GM23338 (cell line): ENCODE measurements at regions not wholly inside any gene's neighbourhood (a gene's known extent, or its start where the extent isn't known, plus 50 kb on each side); places are given as distances from the start of the nearest gene placed in this dataset.

ENCODE experiments used
- ATAC-seq: fragments of 200-7000 bp; cut with Tn5 transposase; 3 replicates; pipeline ENCODE4 v1.9.1; 2020
- DNase-seq: peaks from one replicate; pipeline ENCODE4 v3.0.0-alpha.2; 2015; ENCODE audit warnings: low spot score
- H2AFZ ChIP-seq: fragments of 200-600 bp; sonication (generic); 2 replicates; pipeline ENCODE4 v1.8.0; 2016; ENCODE audit warnings: antibody characterized with exemption, mild to moderate bottlenecking, moderate library complexity
- H3F3A ChIP-seq: fragments of 200-600 bp; sonication (generic); replicated peaks from 2 replicates; pipeline ENCODE4 v1.8.0; 2017; ENCODE audit warnings: antibody characterized with exemption, mixed run types, low read depth
- H3K27ac ChIP-seq: fragments of 200-600 bp; sonication (generic); 2 replicates; pipeline ENCODE4 v1.6.1; 2016; ENCODE audit warnings: low read depth
- H3K27me3 ChIP-seq: fragments of 200-600 bp; sonication (generic); 2 replicates; pipeline ENCODE4 v1.8.0; 2016; ENCODE audit warnings: mild to moderate bottlenecking, mixed run types, moderate library complexity; ENCODE audit not compliant: insufficient read depth
- H3K36me3 ChIP-seq: fragments of 200-600 bp; sonication (generic); 2 replicates; pipeline ENCODE4 v1.8.0; 2016; ENCODE audit warnings: mild to moderate bottlenecking; ENCODE audit not compliant: insufficient read depth
- H3K4me1 ChIP-seq: fragments of 200-600 bp; sonication (generic); 2 replicates; pipeline ENCODE4 v1.8.0; 2016; ENCODE audit warnings: mild to moderate bottlenecking, moderate library complexity; ENCODE audit not compliant: insufficient read depth
- H3K4me2 ChIP-seq: fragments of 200-600 bp; sonication (generic); 2 replicates; pipeline ENCODE4 v1.7.1; 2017; ENCODE audit warnings: mixed run types
- H3K4me3 ChIP-seq: fragments of 200-600 bp; sonication (generic); 2 replicates; pipeline ENCODE4 v1.6.1; 2016; ENCODE audit warnings: mixed run types
- H3K79me2 ChIP-seq: fragments of 200-600 bp; sonication (generic); replicated peaks from 2 replicates; pipeline ENCODE4 v1.8.0; 2017; ENCODE audit warnings: mild to moderate bottlenecking; ENCODE audit not compliant: insufficient read depth
- H3K9me2 ChIP-seq: fragments of 200-600 bp; sonication (generic); 2 replicates; pipeline ENCODE4 v1.8.0; 2017; ENCODE audit not compliant: insufficient read depth
- H4K20me1 ChIP-seq: fragments of 200-600 bp; sonication (generic); replicated peaks from 2 replicates; pipeline ENCODE4 v1.8.0; 2017; ENCODE audit warnings: mild to moderate bottlenecking; ENCODE audit not compliant: insufficient read depth
- H3K27ac Mint-ChIP-seq: 2 replicates; pipeline ENCODE4 v1.8.0; 2020; ENCODE audit warnings: inconsistent platforms, mild to moderate bottlenecking, moderate library complexity, mixed read lengths
- H3K27me3 Mint-ChIP-seq: 3 replicates; pipeline ENCODE4 v1.8.0; 2022; ENCODE audit warnings: low read depth, mild to moderate bottlenecking, moderate library complexity, mixed read lengths, inconsistent platforms; ENCODE audit not compliant: insufficient read depth, poor library complexity
- H3K36me3 Mint-ChIP-seq: 3 replicates; pipeline ENCODE4 v1.8.0; 2021; ENCODE audit warnings: low read depth, mild to moderate bottlenecking, inconsistent platforms, moderate library complexity, mixed read lengths
- H3K4me1 Mint-ChIP-seq: 3 replicates; pipeline ENCODE4 v1.8.0; 2020; ENCODE audit warnings: mild to moderate bottlenecking, inconsistent platforms, mixed read lengths
- H3K4me3 Mint-ChIP-seq: 3 replicates; pipeline ENCODE4 v1.8.0; 2021; ENCODE audit warnings: moderate library complexity, mild to moderate bottlenecking, inconsistent platforms, mixed read lengths
- H3K9me3 Mint-ChIP-seq: 3 replicates; pipeline ENCODE4 v1.8.0; 2020; ENCODE audit warnings: moderate library complexity, mild to moderate bottlenecking, inconsistent platforms, mixed read lengths
- CREB1 ChIP-seq: fragments of 250-450 bp; sonication (Bioruptor Pico); IDR thresholded peaks from 2 replicates; pipeline ENCODE4 v1.5.0; 2020; ENCODE audit warnings: low read depth, mild to moderate bottlenecking, moderate library complexity
- EZH2phosphoT487 ChIP-seq: fragments of 200-600 bp; sonication (generic); IDR thresholded peaks from one replicate; pipeline ENCODE4 v1.8.1; 2018; ENCODE audit warnings: antibody characterized with exemption; ENCODE audit not compliant: unreplicated experiment
- JUNB ChIP-seq: IDR thresholded peaks from one replicate; pipeline ENCODE4 v1.6.1; 2016; ENCODE audit warnings: antibody characterized with exemption; ENCODE audit not compliant: unreplicated experiment
- NANOG ChIP-seq: IDR thresholded peaks from 2 replicates; pipeline ENCODE4 v1.6.1; 2016; ENCODE audit warnings: antibody characterized with exemption, borderline replicate concordance
- POLR2AphosphoS5 ChIP-seq: IDR thresholded peaks from 2 replicates; pipeline ENCODE4 v1.6.1; 2016; ENCODE audit warnings: antibody characterized with exemption, low read depth
- STAT1 ChIP-seq: IDR thresholded peaks from one replicate; pipeline ENCODE4 v1.6.1; 2016; ENCODE audit warnings: antibody characterized with exemption; ENCODE audit not compliant: unreplicated experiment
- ZNF331 ChIP-seq: fragments of 250-450 bp; sonication (Bioruptor Pico); IDR thresholded peaks from 2 replicates; pipeline ENCODE4 v1.5.0; 2020; ENCODE audit warnings: low read depth, mild to moderate bottlenecking, moderate library complexity
- TF ChIP-seq, protein P1 (sequence below): IDR thresholded peaks from 2 replicates; pipeline ENCODE4 v1.6.1; 2016; ENCODE audit warnings: antibody characterized with exemption
- TF ChIP-seq, protein P2 (sequence below), 2 experiments: fragments of 200-600 bp in 1 of 2; sonication (generic) in 1 of 2; conservative IDR thresholded peaks; 2 replicates each; pipeline versions ENCODE4 v1.5.1 to v1.6.1; 2016 to 2017; ENCODE audit warnings: antibody characterized with exemption in 2 of 2, low read depth in 2 of 2, mild to moderate bottlenecking in 2 of 2, moderate library complexity in 1 of 2
- TF ChIP-seq, protein P3 (sequence below): fragments of 250-450 bp; sonication (Bioruptor Pico); IDR thresholded peaks from 2 replicates; pipeline ENCODE4 v1.5.0; 2020; ENCODE audit warnings: mild to moderate bottlenecking, moderate library complexity
- TF ChIP-seq, protein P4 (sequence below): IDR thresholded peaks from one replicate; pipeline ENCODE4 v1.6.1; 2018; ENCODE audit warnings: antibody characterized with exemption; ENCODE audit not compliant: unreplicated experiment

DNA sequence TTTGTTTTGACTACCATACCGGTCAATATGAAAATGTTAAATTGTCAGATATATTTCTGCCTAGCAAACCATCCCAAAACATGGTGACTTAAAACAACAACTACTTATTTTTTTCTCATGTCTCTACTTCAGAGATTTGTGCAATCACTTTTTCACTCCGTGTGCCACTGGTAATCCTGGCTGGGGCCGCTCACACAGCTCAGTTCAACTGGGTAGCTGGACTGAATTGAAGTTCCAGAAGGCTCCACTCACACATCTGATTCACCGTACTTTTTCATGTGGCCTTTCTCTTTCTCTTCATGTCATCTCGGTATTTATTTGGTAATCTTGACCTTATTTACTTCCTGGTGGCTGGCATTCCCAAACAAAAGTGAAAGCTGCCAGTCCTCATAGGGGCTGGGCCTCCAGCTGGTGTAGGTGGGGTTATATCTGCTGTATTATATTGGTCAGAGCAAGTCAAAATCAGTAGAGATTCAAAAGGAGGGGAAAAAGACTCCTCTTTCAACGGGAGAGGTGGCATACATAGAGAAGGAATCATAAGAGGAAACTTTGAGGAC is 513.9 kb upstream of the NXPH2 start (continued):
- TF ChIP-seq NANOG = no peak
- TF ChIP-seq, protein P1, sequence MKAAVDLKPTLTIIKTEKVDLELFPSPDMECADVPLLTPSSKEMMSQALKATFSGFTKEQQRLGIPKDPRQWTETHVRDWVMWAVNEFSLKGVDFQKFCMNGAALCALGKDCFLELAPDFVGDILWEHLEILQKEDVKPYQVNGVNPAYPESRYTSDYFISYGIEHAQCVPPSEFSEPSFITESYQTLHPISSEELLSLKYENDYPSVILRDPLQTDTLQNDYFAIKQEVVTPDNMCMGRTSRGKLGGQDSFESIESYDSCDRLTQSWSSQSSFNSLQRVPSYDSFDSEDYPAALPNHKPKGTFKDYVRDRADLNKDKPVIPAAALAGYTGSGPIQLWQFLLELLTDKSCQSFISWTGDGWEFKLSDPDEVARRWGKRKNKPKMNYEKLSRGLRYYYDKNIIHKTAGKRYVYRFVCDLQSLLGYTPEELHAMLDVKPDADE = no peak
- TF ChIP-seq CREB1 (CRISPR knock-in tag) = no peak
- TF ChIP-seq POLR2AphosphoS5 = no peak

DNA sequence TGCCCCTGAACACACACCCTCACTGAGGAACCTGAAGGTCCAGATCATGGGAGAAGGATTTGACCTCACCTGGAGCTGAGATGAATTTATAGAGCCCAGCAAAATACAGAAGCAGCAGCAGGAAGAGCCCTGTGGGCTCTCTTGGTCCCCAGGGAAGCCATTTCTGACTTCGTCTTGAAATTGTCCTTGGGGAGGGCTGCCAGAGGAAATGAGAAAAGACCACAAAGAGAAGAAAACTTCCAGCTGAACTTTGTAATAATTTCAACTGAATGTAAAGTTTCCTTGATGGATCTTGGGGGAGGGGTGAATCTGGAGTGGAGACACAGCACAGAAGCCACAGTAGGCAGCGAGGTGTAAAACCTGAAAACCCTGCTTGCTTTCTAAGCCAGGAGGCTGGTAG is 500.9 kb upstream of the NXPH2 start:
- no peak overlapping the region for H2AFZ ChIP-seq
- ATAC-seq = no peak
- H3K27me3 ChIP-seq = no peaks in the 10 kb centered on the region
- no peak overlapping the region for H3K4me3 ChIP-seq
- no peaks in the 10 kb centered on the region for H3K36me3 ChIP-seq
- no peaks in the 10 kb centered on the region for H3K9me2 ChIP-seq
- no peaks in the 10 kb centered on the region for H3F3A ChIP-seq
- no peak overlapping the region for H3K27ac Mint-ChIP-seq
- H3K27me3 Mint-ChIP-seq = peaks cover 2% of the 10 kb centered on the region
- no peak overlapping the region for H3K27ac ChIP-seq
- H3K36me3 Mint-ChIP-seq = no peaks in the 10 kb centered on the region; the same call in 2 of the 3 replicates
- H3K4me1 Mint-ChIP-seq = no peaks in the 10 kb centered on the region
- no peak overlapping the region for H3K4me2 ChIP-seq
- no peak for DNase-seq
- no peak overlapping the region for H3K4me3 Mint-ChIP-seq
- TF ChIP-seq POLR2AphosphoS5 (no peak), CREB1 (CRISPR knock-in tag) (no peak), ZNF331 (no peak), EZH2phosphoT487 (no peak), NANOG (no peak), STAT1 (no peak), JUNB (no peak)
- TF ChIP-seq, protein P2, sequence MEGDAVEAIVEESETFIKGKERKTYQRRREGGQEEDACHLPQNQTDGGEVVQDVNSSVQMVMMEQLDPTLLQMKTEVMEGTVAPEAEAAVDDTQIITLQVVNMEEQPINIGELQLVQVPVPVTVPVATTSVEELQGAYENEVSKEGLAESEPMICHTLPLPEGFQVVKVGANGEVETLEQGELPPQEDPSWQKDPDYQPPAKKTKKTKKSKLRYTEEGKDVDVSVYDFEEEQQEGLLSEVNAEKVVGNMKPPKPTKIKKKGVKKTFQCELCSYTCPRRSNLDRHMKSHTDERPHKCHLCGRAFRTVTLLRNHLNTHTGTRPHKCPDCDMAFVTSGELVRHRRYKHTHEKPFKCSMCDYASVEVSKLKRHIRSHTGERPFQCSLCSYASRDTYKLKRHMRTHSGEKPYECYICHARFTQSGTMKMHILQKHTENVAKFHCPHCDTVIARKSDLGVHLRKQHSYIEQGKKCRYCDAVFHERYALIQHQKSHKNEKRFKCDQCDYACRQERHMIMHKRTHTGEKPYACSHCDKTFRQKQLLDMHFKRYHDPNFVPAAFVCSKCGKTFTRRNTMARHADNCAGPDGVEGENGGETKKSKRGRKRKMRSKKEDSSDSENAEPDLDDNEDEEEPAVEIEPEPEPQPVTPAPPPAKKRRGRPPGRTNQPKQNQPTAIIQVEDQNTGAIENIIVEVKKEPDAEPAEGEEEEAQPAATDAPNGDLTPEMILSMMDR (conservative IDR thresholded peaks at IDR 0.05; ENCODE audit: low read depth in 2 of 2) = no peak
- TF ChIP-seq, protein P3, sequence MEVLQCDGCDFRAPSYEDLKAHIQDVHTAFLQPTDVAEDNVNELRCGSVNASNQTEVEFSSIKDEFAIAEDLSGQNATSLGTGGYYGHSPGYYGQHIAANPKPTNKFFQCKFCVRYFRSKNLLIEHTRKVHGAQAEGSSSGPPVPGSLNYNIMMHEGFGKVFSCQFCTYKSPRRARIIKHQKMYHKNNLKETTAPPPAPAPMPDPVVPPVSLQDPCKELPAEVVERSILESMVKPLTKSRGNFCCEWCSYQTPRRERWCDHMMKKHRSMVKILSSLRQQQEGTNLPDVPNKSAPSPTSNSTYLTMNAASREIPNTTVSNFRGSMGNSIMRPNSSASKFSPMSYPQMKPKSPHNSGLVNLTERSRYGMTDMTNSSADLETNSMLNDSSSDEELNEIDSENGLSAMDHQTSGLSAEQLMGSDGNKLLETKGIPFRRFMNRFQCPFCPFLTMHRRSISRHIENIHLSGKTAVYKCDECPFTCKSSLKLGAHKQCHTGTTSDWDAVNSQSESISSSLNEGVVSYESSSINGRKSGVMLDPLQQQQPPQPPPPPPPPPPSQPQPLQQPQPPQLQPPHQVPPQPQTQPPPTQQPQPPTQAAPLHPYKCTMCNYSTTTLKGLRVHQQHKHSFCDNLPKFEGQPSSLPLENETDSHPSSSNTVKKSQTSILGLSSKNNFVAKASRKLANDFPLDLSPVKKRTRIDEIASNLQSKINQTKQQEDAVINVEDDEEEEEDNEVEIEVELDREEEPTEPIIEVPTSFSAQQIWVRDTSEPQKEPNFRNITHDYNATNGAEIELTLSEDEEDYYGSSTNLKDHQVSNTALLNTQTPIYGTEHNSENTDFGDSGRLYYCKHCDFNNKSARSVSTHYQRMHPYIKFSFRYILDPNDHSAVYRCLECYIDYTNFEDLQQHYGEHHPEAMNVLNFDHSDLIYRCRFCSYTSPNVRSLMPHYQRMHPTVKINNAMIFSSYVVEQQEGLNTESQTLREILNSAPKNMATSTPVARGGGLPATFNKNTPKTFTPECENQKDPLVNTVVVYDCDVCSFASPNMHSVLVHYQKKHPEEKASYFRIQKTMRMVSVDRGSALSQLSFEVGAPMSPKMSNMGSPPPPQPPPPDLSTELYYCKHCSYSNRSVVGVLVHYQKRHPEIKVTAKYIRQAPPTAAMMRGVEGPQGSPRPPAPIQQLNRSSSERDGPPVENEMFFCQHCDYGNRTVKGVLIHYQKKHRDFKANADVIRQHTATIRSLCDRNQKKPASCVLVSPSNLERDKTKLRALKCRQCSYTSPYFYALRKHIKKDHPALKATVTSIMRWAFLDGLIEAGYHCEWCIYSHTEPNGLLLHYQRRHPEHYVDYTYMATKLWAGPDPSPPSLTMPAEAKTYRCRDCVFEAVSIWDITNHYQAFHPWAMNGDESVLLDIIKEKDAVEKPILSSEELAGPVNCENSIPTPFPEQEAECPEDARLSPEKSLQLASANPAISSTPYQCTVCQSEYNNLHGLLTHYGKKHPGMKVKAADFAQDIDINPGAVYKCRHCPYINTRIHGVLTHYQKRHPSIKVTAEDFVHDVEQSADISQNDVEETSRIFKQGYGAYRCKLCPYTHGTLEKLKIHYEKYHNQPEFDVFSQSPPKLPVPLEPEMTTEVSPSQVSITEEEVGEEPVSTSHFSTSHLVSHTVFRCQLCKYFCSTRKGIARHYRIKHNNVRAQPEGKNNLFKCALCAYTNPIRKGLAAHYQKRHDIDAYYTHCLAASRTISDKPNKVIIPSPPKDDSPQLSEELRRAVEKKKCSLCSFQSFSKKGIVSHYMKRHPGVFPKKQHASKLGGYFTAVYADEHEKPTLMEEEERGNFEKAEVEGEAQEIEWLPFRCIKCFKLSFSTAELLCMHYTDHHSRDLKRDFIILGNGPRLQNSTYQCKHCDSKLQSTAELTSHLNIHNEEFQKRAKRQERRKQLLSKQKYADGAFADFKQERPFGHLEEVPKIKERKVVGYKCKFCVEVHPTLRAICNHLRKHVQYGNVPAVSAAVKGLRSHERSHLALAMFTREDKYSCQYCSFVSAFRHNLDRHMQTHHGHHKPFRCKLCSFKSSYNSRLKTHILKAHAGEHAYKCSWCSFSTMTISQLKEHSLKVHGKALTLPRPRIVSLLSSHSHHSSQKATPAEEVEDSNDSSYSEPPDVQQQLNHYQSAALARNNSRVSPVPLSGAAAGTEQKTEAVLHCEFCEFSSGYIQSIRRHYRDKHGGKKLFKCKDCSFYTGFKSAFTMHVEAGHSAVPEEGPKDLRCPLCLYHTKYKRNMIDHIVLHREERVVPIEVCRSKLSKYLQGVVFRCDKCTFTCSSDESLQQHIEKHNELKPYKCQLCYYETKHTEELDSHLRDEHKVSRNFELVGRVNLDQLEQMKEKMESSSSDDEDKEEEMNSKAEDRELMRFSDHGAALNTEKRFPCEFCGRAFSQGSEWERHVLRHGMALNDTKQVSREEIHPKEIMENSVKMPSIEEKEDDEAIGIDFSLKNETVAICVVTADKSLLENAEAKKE = no peak
- TF ChIP-seq, protein P4, sequence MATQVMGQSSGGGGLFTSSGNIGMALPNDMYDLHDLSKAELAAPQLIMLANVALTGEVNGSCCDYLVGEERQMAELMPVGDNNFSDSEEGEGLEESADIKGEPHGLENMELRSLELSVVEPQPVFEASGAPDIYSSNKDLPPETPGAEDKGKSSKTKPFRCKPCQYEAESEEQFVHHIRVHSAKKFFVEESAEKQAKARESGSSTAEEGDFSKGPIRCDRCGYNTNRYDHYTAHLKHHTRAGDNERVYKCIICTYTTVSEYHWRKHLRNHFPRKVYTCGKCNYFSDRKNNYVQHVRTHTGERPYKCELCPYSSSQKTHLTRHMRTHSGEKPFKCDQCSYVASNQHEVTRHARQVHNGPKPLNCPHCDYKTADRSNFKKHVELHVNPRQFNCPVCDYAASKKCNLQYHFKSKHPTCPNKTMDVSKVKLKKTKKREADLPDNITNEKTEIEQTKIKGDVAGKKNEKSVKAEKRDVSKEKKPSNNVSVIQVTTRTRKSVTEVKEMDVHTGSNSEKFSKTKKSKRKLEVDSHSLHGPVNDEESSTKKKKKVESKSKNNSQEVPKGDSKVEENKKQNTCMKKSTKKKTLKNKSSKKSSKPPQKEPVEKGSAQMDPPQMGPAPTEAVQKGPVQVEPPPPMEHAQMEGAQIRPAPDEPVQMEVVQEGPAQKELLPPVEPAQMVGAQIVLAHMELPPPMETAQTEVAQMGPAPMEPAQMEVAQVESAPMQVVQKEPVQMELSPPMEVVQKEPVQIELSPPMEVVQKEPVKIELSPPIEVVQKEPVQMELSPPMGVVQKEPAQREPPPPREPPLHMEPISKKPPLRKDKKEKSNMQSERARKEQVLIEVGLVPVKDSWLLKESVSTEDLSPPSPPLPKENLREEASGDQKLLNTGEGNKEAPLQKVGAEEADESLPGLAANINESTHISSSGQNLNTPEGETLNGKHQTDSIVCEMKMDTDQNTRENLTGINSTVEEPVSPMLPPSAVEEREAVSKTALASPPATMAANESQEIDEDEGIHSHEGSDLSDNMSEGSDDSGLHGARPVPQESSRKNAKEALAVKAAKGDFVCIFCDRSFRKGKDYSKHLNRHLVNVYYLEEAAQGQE = no peak
- peaks cover 3% of the 10 kb centered on the region; the same call in 1 of the 3 replicates for H3K9me3 Mint-ChIP-seq
- no peaks in the 10 kb centered on the region for H3K4me1 ChIP-seq
- H4K20me1 ChIP-seq = no peaks in the 10 kb centered on the region
- no peaks in the 10 kb centered on the region for H3K79me2 ChIP-seq
